NB4 (cell line): ENCODE measurements at regions not wholly inside any gene's neighbourhood (a gene's known extent, or its start where the extent isn't known, plus 50 kb on each side); places are given as distances from the start of the nearest gene placed in this dataset.
"Not testable (repeated sequence)": the region's sequence is repeated elsewhere in the genome, so short reads cannot be mapped to it uniquely, and the experiment has no call there.

ENCODE experiments used
- DNase-seq: peaks from one replicate; pipeline ENCODE4 v3.0.0; 2010; ENCODE audit warnings: low read depth
- H3K4me3 ChIP-seq: one replicate; pipeline ENCODE4 v1.5.1; 2011; ENCODE audit warnings: mild to moderate bottlenecking, low read depth, low read length, moderate library complexity
- MYC ChIP-seq: IDR thresholded peaks from 2 replicates; pipeline ENCODE4 v1.6.1; 2011; ENCODE audit warnings: low read depth, low read length
- POLR2A ChIP-seq: IDR thresholded peaks from 2 replicates; pipeline ENCODE4 v1.6.1; 2011; ENCODE audit warnings: mild to moderate bottlenecking; ENCODE audit not compliant: insufficient read length; ENCODE audit errors: extremely low read depth
- TF ChIP-seq, protein P1 (sequence below): IDR thresholded peaks from 2 replicates; pipeline ENCODE4 v1.6.1; 2011; ENCODE audit warnings: low read depth, low read length
- TF ChIP-seq, protein P2 (sequence below): IDR thresholded peaks from one replicate; pipeline ENCODE4 v1.5.1; 2012; ENCODE audit warnings: low read depth, low read length

DNA sequence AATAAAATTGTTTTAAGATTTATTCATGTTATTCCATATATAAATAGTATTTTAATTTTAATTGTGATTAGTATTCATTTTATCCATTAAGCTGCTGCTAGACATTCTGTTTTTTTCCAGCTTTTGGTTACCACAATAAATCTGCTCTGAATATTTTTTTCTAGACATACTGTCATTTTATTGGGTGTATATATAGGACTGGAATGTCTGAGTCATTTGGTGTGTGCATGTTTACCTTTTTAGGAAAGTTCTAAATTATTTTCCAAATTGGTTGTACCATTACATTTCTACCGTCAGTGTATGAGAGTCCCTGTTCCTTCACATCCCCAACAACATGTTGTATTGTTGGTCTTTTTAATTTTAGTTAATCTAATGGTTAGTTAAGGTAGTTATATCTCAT lies 1138.1 kb downstream of the REEP3 start:
- TF ChIP-seq, protein P1, sequence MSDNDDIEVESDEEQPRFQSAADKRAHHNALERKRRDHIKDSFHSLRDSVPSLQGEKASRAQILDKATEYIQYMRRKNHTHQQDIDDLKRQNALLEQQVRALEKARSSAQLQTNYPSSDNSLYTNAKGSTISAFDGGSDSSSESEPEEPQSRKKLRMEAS = no peak
- TF ChIP-seq POLR2A = no peak
- TF ChIP-seq, protein P2, sequence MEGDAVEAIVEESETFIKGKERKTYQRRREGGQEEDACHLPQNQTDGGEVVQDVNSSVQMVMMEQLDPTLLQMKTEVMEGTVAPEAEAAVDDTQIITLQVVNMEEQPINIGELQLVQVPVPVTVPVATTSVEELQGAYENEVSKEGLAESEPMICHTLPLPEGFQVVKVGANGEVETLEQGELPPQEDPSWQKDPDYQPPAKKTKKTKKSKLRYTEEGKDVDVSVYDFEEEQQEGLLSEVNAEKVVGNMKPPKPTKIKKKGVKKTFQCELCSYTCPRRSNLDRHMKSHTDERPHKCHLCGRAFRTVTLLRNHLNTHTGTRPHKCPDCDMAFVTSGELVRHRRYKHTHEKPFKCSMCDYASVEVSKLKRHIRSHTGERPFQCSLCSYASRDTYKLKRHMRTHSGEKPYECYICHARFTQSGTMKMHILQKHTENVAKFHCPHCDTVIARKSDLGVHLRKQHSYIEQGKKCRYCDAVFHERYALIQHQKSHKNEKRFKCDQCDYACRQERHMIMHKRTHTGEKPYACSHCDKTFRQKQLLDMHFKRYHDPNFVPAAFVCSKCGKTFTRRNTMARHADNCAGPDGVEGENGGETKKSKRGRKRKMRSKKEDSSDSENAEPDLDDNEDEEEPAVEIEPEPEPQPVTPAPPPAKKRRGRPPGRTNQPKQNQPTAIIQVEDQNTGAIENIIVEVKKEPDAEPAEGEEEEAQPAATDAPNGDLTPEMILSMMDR = no peak
- no peak for TF ChIP-seq MYC
- DNase-seq = no peak
- H3K4me3 ChIP-seq = no peak overlapping the region

DNA sequence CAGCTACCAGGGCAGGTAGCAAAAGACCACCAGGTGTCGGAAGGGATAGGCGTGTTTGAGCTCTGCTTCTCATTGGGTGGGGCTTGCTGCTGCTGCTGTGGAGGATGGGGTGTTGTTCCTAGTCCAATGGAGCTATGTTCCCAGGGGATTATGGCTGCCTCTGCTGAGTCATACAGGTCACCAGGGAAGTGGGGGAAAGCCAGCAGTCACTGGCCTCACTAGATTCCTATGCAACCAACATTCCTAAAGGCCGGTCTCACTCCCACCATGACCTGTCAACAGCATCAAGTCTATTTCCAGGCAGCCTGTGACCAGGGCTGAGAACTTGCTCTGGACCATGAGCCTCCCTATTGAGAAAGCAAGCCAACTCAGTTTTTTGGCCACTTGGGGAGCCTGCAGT lies 1160.8 kb downstream of the REEP3 start:
- DNase-seq = no peak
- TF ChIP-seq, protein P1 = no peak
- TF ChIP-seq, protein P2 = no peak
- TF ChIP-seq MYC (no peak), POLR2A (no peak)
- H3K4me3 ChIP-seq = no peak overlapping the region

DNA sequence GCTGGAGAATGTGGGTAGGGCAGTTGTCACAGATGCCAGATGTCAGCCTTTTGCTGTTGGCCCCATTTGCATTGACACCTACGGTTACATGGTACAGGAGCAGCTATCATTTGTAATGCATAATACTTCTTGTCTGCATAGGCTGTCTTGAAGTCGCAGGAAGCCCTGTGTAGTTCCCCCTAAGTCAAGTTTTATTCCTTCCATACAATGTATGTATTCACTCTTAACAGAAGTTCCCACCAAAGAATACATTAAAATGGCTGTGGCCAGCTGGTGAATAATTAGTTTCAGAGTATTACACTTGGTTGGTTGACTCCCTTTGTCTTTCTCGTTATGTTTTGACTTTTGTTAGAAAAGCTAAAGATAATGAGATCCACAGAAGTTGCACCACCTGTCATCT lies 1169.0 kb downstream of the REEP3 start:
- H3K4me3 ChIP-seq = no peak overlapping the region
- no peak for DNase-seq
- TF ChIP-seq, protein P1 = no peak
- TF ChIP-seq, protein P2 = no peak
- TF ChIP-seq POLR2A = no peak
- TF ChIP-seq MYC = no peak

DNA sequence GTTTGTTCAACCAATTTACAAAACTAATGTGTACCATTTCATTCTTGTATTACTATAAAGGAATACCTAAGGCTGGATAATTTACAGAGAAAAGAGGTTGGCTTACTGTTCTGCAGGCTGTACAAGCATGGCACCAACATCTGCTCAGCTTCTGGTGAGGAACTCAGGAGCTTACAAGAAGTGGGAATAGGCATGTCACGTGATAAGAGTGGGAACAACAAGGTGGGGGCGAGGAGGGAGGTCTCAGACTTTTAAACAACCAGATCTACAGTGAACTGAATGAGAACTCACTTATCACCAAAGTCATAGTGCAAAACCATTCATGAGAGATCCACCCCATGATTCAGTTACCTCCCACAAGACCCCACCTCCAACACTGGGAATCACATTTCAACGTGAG lies 1178.0 kb downstream of the REEP3 start:
- DNase-seq = no peak

DNA sequence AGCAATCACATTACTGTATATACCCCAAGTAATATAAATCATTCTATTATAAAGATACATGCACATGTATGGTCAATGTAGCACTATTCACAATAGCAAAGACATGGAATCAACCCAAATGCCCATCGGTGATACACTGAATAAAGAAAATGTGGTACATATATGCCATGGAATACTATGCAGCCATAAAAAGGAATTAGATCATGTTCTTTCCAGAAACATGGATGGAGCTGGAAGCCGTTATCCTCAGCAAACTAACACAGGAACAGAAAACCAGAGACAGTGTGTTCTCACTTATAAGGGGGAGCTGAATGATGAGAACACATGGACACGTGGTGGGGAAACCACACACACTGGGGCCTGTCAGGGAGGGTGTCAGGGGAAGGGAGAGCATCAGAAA lies 1180.9 kb downstream of the REEP3 start:
- H3K4me3 ChIP-seq, DNase-seq: not testable (repeated sequence)

More for the DNA sequence above, 1178.0 kb downstream of the REEP3 start:
- TF ChIP-seq POLR2A (no peak), MYC (no peak)
- TF ChIP-seq, protein P2 = no peak
- TF ChIP-seq, protein P1 = no peak
- H3K4me3 ChIP-seq = no peak overlapping the region

DNA sequence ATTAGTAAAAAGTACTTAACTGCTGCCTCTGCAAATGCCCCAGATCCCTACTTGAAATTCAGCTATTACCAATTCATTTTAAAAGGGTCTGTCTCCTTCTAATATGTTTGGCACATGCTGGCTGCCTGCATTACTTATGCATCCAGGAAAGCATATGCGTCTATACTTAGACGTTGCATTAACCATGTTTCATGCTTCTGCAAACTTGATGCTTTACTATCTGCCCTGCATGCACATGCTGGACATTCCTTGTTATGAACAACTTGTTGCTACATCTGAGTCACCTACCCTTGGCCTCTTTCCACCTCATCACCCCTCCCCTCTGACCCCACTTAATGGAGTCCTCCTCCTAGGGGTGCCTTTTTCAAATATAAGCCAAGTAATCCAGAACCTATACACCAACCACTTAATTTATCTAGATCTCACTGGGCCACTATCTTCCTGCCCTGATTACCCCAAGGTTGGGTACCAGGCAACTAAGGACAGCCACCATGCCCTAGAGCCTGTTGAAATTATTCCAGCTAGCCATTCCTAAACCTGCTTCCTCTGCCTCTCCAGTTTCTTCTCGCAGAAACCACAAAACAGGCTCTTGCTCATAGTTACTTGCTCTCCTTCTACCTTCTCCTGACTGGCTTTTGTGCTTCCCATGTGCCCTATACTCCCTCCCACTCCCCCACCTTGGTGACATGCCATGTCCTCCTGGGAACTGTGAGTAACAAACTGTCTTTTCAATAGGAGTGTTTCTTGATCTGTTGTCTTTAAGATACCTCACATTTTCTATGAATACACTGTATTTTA lies 1187.9 kb downstream of the REEP3 start:
- TF ChIP-seq, protein P2 = no peak
- TF ChIP-seq POLR2A (no peak), MYC (no peak)
- TF ChIP-seq, protein P1 = no peak
- H3K4me3 ChIP-seq = no peak overlapping the region
- no peak for DNase-seq
